Caco-2 (cell line): ENCODE measurements at regions not wholly inside any gene's neighbourhood (a gene's known extent, or its start where the extent isn't known, plus 50 kb on each side); places are given as distances from the start of the nearest gene placed in this dataset.

Source experiments
- BruUV-seq: library from RNA; stranded (reverse); fragments of 400-500 nt; replicated peaks from 2 replicates; lab custom pipeline; 2021; lab: Mats Ljungman, UMichigan
- CTCF ChIA-PET: fragments of 300-600 bp; sonication (Branson Sonifier 250); formaldehyde crosslinking; loops from one replicate; lab custom pipeline; 2022; ENCODE audit warnings: antibody characterized with exemption; lab: Charles Lee
- POLR2A ChIA-PET: fragments of 300-600 bp; sonication (Branson Sonifier 250); formaldehyde crosslinking; loops from one replicate; lab custom pipeline; 2022; ENCODE audit warnings: antibody characterized with exemption; lab: Charles Lee
- DNase-seq, 2 experiments: peaks; one replicate each; pipeline versions ENCODE4 v3.0.0 to v3.0.0-alpha.2; 2020 to 2022
- H3K27me3 ChIP-seq: replicated peaks from 2 replicates; pipeline ENCODE4 v1.6.0; 2011; ENCODE audit warnings: low read length; ENCODE audit not compliant: control insufficient read depth, insufficient read depth
- H3K36me3 ChIP-seq: 2 replicates; pipeline ENCODE4 v1.5.1; 2011; ENCODE audit warnings: low read length; ENCODE audit not compliant: control insufficient read depth, insufficient read depth
- H3K4me1 ChIP-seq: fragments of 250-450 bp; sonication (Bioruptor Pico); 2 replicates; pipeline ENCODE4 v1.5.1; 2020; ENCODE audit warnings: mild to moderate bottlenecking
- H3K4me3 ChIP-seq: 2 replicates; pipeline ENCODE4 v1.5.1; 2011; ENCODE audit warnings: low read depth, mild to moderate bottlenecking, control low read depth, low read length
- H3K9me3 ChIP-seq: fragments of 250-450 bp; sonication (Bioruptor Pico); 2 replicates; pipeline ENCODE4 v1.5.1; 2020; ENCODE audit warnings: mild to moderate bottlenecking, moderate library complexity
- H3K27ac Mint-ChIP-seq: one replicate; pipeline ENCODE4 v1.8.0; 2022; ENCODE audit warnings: mixed read lengths; ENCODE audit not compliant: unreplicated experiment
- H3K27me3 Mint-ChIP-seq: one replicate; pipeline ENCODE4 v1.8.0; 2022; ENCODE audit warnings: mixed read lengths; ENCODE audit not compliant: insufficient read depth, unreplicated experiment
- H3K36me3 Mint-ChIP-seq: one replicate; pipeline ENCODE4 v1.8.0; 2022; ENCODE audit warnings: mild to moderate bottlenecking, mixed read lengths; ENCODE audit not compliant: insufficient read depth, unreplicated experiment
- H3K4me1 Mint-ChIP-seq: one replicate; pipeline ENCODE4 v1.8.0; 2022; ENCODE audit warnings: low read depth, mixed read lengths; ENCODE audit not compliant: unreplicated experiment
- H3K4me3 Mint-ChIP-seq: one replicate; pipeline ENCODE4 v1.8.0; 2022; ENCODE audit warnings: mild to moderate bottlenecking, moderate library complexity, mixed read lengths; ENCODE audit not compliant: unreplicated experiment
- H3K9me3 Mint-ChIP-seq: one replicate; pipeline ENCODE4 v1.8.0; 2022; ENCODE audit warnings: mixed read lengths; ENCODE audit not compliant: unreplicated experiment
- CTCF ChIP-seq, 2 experiments: fragments of 200-600 bp in 1 of 2; IDR thresholded peaks; 1 replicate in 1 of 2; 2 replicates in 1 of 2; pipeline versions ENCODE4 v1.5.1 to v1.8.0; 2011 to 2022; ENCODE audit warnings: antibody characterized with exemption in 1 of 2, control low read depth in 1 of 2, inconsistent platforms in 1 of 2, low read depth in 1 of 2, low read length in 1 of 2, mild to moderate bottlenecking in 1 of 2, moderate library complexity in 1 of 2; ENCODE audit not compliant: insufficient read depth in 1 of 2, severe bottlenecking in 1 of 2, unreplicated experiment in 1 of 2
- intact Hi-C: fragments of 100-400 bp; cut with micrococcal nuclease; formaldehyde crosslinking; loops from one replicate; pipeline ENCODE4 v1.10.0; 2022; ENCODE audit not compliant: unreplicated experiment

- no peaks in the 10 kb centered on the region for H3K36me3 ChIP-seq
- H3K4me3 Mint-ChIP-seq: no peak overlapping the region
- H3K9me3 Mint-ChIP-seq: no peaks in the 10 kb centered on the region
- no peak overlapping the region for H3K4me3 ChIP-seq
- H3K4me1 Mint-ChIP-seq: peaks cover 4% of the 10 kb centered on the region
- no TSS peak for BruUV-seq
- no peaks in the 10 kb centered on the region for H3K9me3 ChIP-seq
- H3K27me3 Mint-ChIP-seq: no peaks in the 10 kb centered on the region
- CTCF ChIA-PET: no interaction called here
- H3K4me1 ChIP-seq: peaks cover 19% of the 10 kb centered on the region; the same call in 1 of the 2 replicates
- peak; percentile 64 to 74 for DNase-seq
- POLR2A ChIA-PET: no interaction called here
- no peaks in the 10 kb centered on the region for H3K27me3 ChIP-seq
- peaks cover 7% of the 10 kb centered on the region for H3K36me3 Mint-ChIP-seq
- intact Hi-C loops: loop anchor here (10.0 kb wide), 1 partner anchor 170 kb away; the partner anchor contains the start of gene HDAC4
- no peak for TF ChIP-seq CTCF (IDR thresholded peaks at IDR 0.05; ENCODE audit: insufficient read depth in 1 of 2, low read depth in 1 of 2, low read length in 1 of 2, severe bottlenecking in 1 of 2, unreplicated experiment in 1 of 2)
- H3K27ac Mint-ChIP-seq: peak overlapping the region; percentile 64
Measured at GRCh38 chr2:239574434-239575156, 173.8 kb upstream of the HDAC4 start.

GRCh38 chr2:239574054-239574433, 173.2 kb upstream of the HDAC4 start:
- H3K9me3 ChIP-seq: no peaks in the 10 kb centered on the region
- no TSS peak for BruUV-seq
- H3K36me3 ChIP-seq: no peaks in the 10 kb centered on the region
- Mint-ChIP-seq H3K9me3 (no peaks in the 10 kb centered on the region), H3K4me3 (no peak overlapping the region), H3K4me1 (no peaks in the 10 kb centered on the region), H3K27ac (no peak overlapping the region), H3K36me3 (peaks cover 7% of the 10 kb centered on the region), H3K27me3 (no peaks in the 10 kb centered on the region)
- no peak for DNase-seq
- POLR2A ChIA-PET: no interaction called here
- peaks cover 19% of the 10 kb centered on the region; the same call in 1 of the 2 replicates for H3K4me1 ChIP-seq
- intact Hi-C loops: loop anchor here (10.0 kb wide), 1 partner anchor 169 kb away; the partner anchor contains the start of gene HDAC4
- no peaks in the 10 kb centered on the region for H3K27me3 ChIP-seq
- TF ChIP-seq CTCF (IDR thresholded peaks at IDR 0.05; ENCODE audit: insufficient read depth in 1 of 2, low read depth in 1 of 2, low read length in 1 of 2, severe bottlenecking in 1 of 2, unreplicated experiment in 1 of 2): no peak
- CTCF ChIA-PET: no interaction called here
- no peak overlapping the region for H3K4me3 ChIP-seq

- Histone ChIP-seq H3K4me1 (peaks cover 19% of the 10 kb centered on the region; the same call in 1 of the 2 replicates), H3K9me3 (no peaks in the 10 kb centered on the region), H3K36me3 (no peaks in the 10 kb centered on the region), H3K27me3 (no peaks in the 10 kb centered on the region), H3K4me3 (no peak overlapping the region)
- peaks cover 7% of the 10 kb centered on the region for H3K36me3 Mint-ChIP-seq
- no peaks in the 10 kb centered on the region for H3K4me1 Mint-ChIP-seq
- no peak overlapping the region for H3K4me3 Mint-ChIP-seq
- intact Hi-C loops: loop anchor here (10.0 kb wide), 1 partner anchor 166 kb away; the partner anchor contains the start of gene HDAC4
- H3K27ac Mint-ChIP-seq: no peak overlapping the region
- ChIA-PET POLR2A (no interaction called here), CTCF (no interaction called here)
- no TSS peak for BruUV-seq
- no peak for DNase-seq
- no peak for TF ChIP-seq CTCF (IDR thresholded peaks at IDR 0.05; ENCODE audit: insufficient read depth in 1 of 2, low read depth in 1 of 2, low read length in 1 of 2, severe bottlenecking in 1 of 2, unreplicated experiment in 1 of 2)
- H3K9me3 Mint-ChIP-seq: no peaks in the 10 kb centered on the region
- no peaks in the 10 kb centered on the region for H3K27me3 Mint-ChIP-seq
Measured at GRCh38 chr2:239570971-239571520, 170.2 kb upstream of the HDAC4 start.
